Stomach (tissue), 8 donors: ENCODE measurements at regions not wholly inside any gene's neighbourhood (a gene's known extent, or its start where the extent isn't known, plus 50 kb on each side); places are given as distances from the start of the nearest gene placed in this dataset.

Source experiments
- DNase-seq, 2 donors: peaks; one replicate each; pipeline versions ENCODE4 v3.0.0 to v3.0.0-alpha.2; 2013 to 2019
- H3K27ac ChIP-seq, 5 donors: fragments of 200-600 bp in 4 of 5; sonication (generic) in 4 of 5; one replicate each; pipeline ENCODE4 v1.5.1; 2013 to 2019; ENCODE audit warnings: mild to moderate bottlenecking in 1 of 5, moderate library complexity in 1 of 5
- H3K27me3 ChIP-seq, 3 donors: fragments of 200-600 bp; sonication (generic); one replicate each; pipeline ENCODE4 v1.5.1; 2017 to 2019; ENCODE audit warnings: mixed run types in 1 of 3
- H3K36me3 ChIP-seq, 4 donors: fragments of 200-600 bp; sonication (generic); 1 replicate in 3 of 4; 2 replicates in 1 of 4; pipeline ENCODE4 v1.5.1; 2016 to 2019
- H3K4me1 ChIP-seq, 4 donors: fragments of 200-600 bp; sonication (generic); one replicate each; pipeline ENCODE4 v1.5.1; 2016 to 2019
- H3K4me3 ChIP-seq, 4 donors: fragments of 200-600 bp; sonication (generic) in 3 of 4; one replicate each; pipeline ENCODE4 v1.5.1; 2016 to 2019; ENCODE audit warnings: mild to moderate bottlenecking in 1 of 4
- H3K9me3 ChIP-seq, 4 donors: fragments of 200-600 bp; sonication (generic); one replicate each; pipeline ENCODE4 v1.5.1; 2016 to 2019
- EP300 ChIP-seq: sonication (generic); formaldehyde crosslinking; IDR thresholded peaks from one replicate; pipeline ENCODE4 v1.6.1; 2017; ENCODE audit warnings: antibody characterized with exemption
- POLR2A ChIP-seq, 4 donors: fragments of 450-650 bp; IDR thresholded peaks; one replicate each; pipeline ENCODE4 v1.6.1; 2016; ENCODE audit warnings: antibody characterized with exemption in 4 of 4, control low read depth in 2 of 4, mild to moderate bottlenecking in 1 of 4, moderate library complexity in 1 of 4
- POLR2AphosphoS5 ChIP-seq, 3 donors: sonication (generic); formaldehyde crosslinking; IDR thresholded peaks; one replicate each; pipeline ENCODE4 v1.6.1; 2016; ENCODE audit warnings: antibody characterized with exemption in 3 of 3
- WGBS, 5 donors: extraction: QIAGEN DNeasy Blood & Tissue Kit in 3 of 5; methylation state at CpG; one replicate each; pipeline versions ENCODE4 v1.1.5 to v1.1.7; 2013 to 2018; 5-methylcytosine and 5-hydroxymethylcytosine counted together
- intact Hi-C: fragments of 100-400 bp; cut with DNase I; formaldehyde crosslinking; loops from one replicate; pipeline ENCODE4 v1.15.1; 2023; ENCODE audit warnings: low total_unique reads
- TF ChIP-seq, protein P1 (sequence below), 7 experiments: fragments of 450-650 bp in 4 of 7; fragments of 200-600 bp in 3 of 7; sonication (generic) in 3 of 7; IDR thresholded peaks; one replicate each; pipeline ENCODE4 v1.5.1; 2016 to 2019; ENCODE audit warnings: antibody characterized with exemption in 7 of 7, control low read depth in 2 of 7, mild to moderate bottlenecking in 1 of 7
- donor health status: healthy with polysubstance abuse.
- donor health status: Bipolar disorder and iron deficiency.
- donor health status: healthy.

GRCh38 chr1:216814576-216815259 lies 91.5 kb upstream of the ESRRG start:
- no peaks in the 10 kb centered on the region for H3K27me3 ChIP-seq
- no peaks in the 10 kb centered on the region for H3K4me1 ChIP-seq
- H3K9me3 ChIP-seq: no peaks in the 10 kb centered on the region
- H3K36me3 ChIP-seq: no peaks in the 10 kb centered on the region
- 68 to 88% (median 82%) methylated on average over 6 of the region's 6 CpGs for WGBS, 5 donors
- H3K4me3 ChIP-seq: no peak overlapping the region
- no peak for DNase-seq
- TF ChIP-seq POLR2AphosphoS5 (IDR thresholded peaks at IDR 0.05): no peak
- TF ChIP-seq EP300: no peak
- TF ChIP-seq, protein P1, sequence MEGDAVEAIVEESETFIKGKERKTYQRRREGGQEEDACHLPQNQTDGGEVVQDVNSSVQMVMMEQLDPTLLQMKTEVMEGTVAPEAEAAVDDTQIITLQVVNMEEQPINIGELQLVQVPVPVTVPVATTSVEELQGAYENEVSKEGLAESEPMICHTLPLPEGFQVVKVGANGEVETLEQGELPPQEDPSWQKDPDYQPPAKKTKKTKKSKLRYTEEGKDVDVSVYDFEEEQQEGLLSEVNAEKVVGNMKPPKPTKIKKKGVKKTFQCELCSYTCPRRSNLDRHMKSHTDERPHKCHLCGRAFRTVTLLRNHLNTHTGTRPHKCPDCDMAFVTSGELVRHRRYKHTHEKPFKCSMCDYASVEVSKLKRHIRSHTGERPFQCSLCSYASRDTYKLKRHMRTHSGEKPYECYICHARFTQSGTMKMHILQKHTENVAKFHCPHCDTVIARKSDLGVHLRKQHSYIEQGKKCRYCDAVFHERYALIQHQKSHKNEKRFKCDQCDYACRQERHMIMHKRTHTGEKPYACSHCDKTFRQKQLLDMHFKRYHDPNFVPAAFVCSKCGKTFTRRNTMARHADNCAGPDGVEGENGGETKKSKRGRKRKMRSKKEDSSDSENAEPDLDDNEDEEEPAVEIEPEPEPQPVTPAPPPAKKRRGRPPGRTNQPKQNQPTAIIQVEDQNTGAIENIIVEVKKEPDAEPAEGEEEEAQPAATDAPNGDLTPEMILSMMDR (IDR thresholded peaks at IDR 0.05): no peak
- no peak for TF ChIP-seq POLR2A (IDR thresholded peaks at IDR 0.05)
- no peak overlapping the region for H3K27ac ChIP-seq
- intact Hi-C loops: no loop called here

DNA sequence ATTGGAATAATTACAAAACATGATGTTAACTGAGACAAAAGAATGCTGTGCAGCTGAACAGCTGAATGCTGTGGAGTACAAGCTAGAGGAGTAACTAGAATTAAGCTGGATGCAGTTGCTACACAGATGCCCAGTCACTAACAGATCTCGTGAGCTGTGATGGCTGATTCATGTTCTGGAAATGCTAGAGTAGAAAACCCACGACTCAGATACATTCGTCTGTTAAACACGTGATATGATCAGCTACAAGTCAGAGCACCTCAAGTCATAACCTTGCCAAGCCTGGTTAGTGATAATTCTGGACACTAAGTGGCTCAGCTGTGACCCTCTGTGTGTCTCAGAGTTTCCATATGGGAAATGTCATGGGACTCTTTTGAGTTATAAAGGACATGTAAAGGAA lies 89.7 kb upstream of the ESRRG start:
- Histone ChIP-seq H3K36me3 (no peaks in the 10 kb centered on the region), H3K27me3 (no peaks in the 10 kb centered on the region), H3K4me1 (no peaks in the 10 kb centered on the region), H3K9me3 (no peaks in the 10 kb centered on the region), H3K27ac (no peak overlapping the region), H3K4me3 (no peak overlapping the region)
- 74 to 86% (median 81%) methylated on average over 4 of the region's 4 CpGs for WGBS, 5 donors
- DNase-seq: no peak
- TF ChIP-seq EP300: no peak
- TF ChIP-seq, protein P1 (IDR thresholded peaks at IDR 0.05): no peak
- no peak for TF ChIP-seq POLR2AphosphoS5 (IDR thresholded peaks at IDR 0.05)
- no peak for TF ChIP-seq POLR2A (IDR thresholded peaks at IDR 0.05)
- intact Hi-C loops: no loop called here

DNA sequence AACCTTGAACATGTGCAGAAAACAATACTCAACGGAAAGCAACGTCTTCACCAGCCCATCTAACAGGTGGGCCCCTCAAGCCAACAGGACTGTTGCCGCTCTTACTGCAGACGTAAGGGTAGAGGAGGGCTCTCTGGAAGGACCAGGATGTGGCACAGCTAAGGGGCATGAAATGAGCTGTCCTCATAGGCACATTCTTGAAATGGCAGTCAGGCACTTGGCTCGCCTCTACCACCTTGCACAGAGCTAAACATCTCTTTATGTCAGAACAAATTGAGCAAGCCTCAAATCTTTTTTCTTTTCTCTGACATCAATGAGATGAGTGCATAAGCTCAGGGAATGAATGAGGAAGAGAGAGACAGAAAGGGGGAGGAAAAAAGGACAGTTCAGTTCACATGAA lies 86.4 kb upstream of the ESRRG start:
- Histone ChIP-seq H3K27me3 (no peaks in the 10 kb centered on the region), H3K9me3 (no peaks in the 10 kb centered on the region), H3K4me3 (no peak overlapping the region), H3K27ac (no peak overlapping the region), H3K36me3 (no peaks in the 10 kb centered on the region), H3K4me1 (no peaks in the 10 kb centered on the region)
- DNase-seq: no peak
- WGBS, 5 donors: 74 to 96% (median 91%) methylated on average over 5 of the region's 5 CpGs
- TF ChIP-seq EP300: no peak
- TF ChIP-seq, protein P1 (IDR thresholded peaks at IDR 0.05): no peak
- TF ChIP-seq POLR2AphosphoS5 (IDR thresholded peaks at IDR 0.05): no peak
- no peak for TF ChIP-seq POLR2A (IDR thresholded peaks at IDR 0.05)
- intact Hi-C loops: no loop called here

GRCh38 chr1:216807696-216808095 lies 84.5 kb upstream of the ESRRG start:
- intact Hi-C loops: no loop called here
- 76 to 100% (median 89%) methylated on average over 1 of the region's 1 CpG for WGBS, 5 donors
- no peak for TF ChIP-seq EP300
- TF ChIP-seq POLR2AphosphoS5 (IDR thresholded peaks at IDR 0.05): no peak
- no peak for TF ChIP-seq POLR2A (IDR thresholded peaks at IDR 0.05)
- TF ChIP-seq, protein P1 (IDR thresholded peaks at IDR 0.05): no peak

More at GRCh38 chr1:216807696-216808095, 84.5 kb upstream of the ESRRG start:
- Histone ChIP-seq H3K27me3 (no peaks in the 10 kb centered on the region), H3K36me3 (no peaks in the 10 kb centered on the region), H3K4me3 (no peak overlapping the region), H3K9me3 (no peaks in the 10 kb centered on the region), H3K4me1 (no peaks in the 10 kb centered on the region), H3K27ac (no peak overlapping the region)
- no peak for DNase-seq
